Stimulated activated CD8-positive, alpha-beta memory T cell treated with anti-CD3 and anti-CD28 coated beads, Interleukin-2, amount 100 ng/mL, for 48 hours (primary cell): ENCODE measurements at regions not wholly inside any gene's neighbourhood (a gene's known extent, or its start where the extent isn't known, plus 50 kb on each side); places are given as distances from the start of the nearest gene placed in this dataset.
"Not testable (repeated sequence)": the region's sequence is repeated elsewhere in the genome, so short reads cannot be mapped to it uniquely, and the experiment has no call there.

Experiments
- DNase-seq, 2 donors: peaks; one replicate each; pipeline ENCODE4 v3.0.0-alpha.2; 2020; ENCODE audit warnings: low read depth in 2 of 2

DNA sequence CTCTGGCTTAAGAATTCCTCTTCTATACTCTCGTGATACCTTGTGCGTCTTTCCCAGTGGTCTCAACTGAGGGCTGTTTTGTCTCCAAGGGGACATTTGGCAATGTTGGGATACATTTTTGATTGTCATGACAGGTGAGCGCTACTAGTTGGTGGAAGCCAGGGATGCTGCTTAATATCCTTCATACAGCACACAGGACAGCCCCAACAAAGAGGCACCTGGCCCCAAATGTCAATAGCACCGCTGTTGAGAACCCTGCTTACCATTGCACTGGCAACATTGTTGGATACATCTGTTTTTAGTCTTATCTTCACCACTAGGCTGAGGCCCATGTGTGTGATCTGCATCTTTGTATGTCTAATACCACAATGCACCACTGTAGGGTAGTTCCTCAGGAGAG, 114.1 kb downstream of the C9orf152 start:
- no peak for DNase-seq

DNA sequence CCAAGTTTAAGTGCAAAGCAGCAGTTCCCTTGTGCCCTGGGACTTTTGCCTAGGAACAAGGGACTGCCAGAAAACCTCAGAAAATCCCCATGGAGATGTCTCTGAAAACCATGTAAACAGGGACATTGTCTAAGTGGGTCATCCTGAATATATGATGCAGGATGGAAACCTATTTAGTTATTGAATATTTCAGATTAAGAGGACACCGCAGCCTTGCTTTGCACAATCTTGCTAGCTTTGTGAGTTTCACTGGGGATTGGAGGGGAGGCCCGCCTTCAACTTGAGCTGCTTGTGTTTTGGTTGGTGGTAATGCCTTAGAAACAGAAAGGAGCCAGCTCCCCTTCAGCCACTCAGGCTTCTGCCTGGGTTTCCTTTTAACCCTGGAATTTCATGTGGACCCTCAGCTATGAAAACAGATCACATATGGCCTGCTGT, 112.8 kb downstream of the C9orf152 start:
- no peak for DNase-seq

DNA sequence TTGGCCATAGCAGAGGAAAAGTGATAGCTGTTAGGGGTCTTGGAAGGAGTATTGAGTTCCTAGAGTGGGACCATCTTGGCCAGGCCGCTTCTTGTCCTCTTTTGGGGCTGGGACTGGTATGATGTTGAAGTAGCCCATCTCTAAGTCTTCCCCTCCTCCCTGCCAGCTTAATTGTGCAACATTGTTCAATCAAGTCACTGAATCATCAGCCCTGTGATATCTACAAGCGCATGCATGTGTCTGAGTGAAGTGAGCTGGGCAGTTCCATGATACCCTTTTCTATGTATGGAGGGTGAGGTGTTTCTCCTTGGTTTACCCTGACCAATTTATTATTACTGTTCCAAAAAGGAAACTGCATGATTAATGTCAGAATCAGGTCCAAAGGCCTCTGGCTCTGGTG, 112.2 kb downstream of the C9orf152 start:
- DNase-seq: no peak

DNA sequence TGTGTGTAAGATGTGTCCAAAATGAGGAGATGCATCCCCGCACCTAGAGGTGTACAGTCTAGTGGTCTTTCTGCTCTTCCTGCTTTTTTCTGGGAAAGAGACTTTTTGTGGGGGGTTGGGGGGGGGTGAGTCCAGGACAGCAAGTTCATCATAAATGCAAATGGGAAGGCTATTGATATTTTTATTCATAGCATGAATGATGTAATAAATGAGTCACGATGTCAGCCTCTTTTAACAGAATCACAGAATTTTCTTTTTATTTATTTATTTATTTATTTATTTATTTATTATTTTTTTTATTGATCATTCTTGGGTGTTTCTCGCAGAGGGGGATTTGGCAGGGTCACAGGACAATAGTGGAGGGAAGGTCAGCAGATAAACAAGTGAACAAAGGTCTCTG, 111.3 kb downstream of the C9orf152 start:
- DNase-seq: not testable (repeated sequence)

DNA sequence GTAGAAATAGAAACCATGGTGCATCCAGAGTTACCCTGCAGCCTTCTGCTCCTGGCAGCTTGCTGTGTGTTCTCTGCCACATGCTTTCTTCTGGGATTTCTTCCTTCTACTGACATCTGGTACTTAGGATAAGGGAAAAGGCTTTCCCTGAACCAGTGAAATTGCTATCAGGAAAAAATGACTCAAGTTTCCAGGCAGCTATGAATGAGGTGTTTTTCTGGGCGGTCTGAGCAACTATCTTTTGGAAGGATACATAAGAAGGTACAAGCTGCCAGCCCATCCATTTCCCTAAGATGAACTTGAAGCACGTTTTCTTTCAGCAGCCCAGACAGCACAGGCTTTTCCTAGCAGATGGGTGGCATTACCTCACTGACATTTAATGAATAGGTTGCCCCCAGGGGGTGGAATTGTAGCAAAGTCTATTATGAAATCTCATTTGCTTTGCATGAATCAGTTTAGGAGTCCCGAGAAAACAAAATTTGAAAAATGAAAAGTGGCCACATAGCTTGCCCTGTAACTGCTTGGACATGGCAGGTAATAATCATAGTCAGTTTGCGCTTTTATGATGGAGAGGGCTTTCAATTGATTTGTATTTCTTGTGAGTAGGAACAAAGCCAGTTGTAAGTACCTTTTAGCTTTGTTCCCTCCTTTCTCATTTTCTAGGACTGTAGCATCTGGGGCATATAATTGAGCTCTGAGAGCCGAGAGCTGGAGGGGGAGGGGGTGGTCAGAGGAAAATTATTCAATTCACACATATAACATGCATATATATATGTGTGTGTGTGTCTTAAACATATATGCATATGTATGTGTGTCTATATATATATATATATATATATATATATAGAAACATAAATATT, 108.5 kb downstream of the C9orf152 start:
- no peak for DNase-seq

DNA sequence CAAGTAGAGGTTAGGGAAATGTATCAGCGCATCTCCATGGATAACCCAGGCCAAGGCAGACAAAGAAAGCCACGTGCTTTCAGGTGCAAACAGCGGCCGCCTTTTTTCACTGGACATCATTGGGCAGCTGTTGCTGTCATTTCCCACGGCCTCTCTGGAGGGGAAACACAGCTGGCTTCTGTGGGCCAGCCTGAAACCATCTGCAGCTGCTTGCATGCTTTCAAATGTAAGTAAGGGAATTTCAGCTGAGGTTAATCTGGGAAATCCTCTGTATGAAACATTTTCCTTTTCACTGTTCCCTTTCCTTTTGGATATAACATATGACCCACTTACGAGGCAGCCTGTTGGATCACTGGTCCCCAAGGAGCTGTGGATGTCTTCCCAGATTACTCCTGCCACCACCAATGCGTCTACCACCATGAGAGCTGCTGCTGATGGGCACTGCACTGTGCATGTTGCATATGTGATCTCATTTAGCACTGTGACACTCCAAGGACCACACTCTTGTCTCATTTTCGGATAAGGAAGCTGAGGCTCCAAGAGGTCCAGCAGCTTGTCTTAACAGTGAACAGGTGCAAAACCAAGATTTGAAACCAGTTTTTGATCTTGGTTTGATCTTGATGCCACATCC, 106.3 kb downstream of the C9orf152 start:
- no peak for DNase-seq

DNA sequence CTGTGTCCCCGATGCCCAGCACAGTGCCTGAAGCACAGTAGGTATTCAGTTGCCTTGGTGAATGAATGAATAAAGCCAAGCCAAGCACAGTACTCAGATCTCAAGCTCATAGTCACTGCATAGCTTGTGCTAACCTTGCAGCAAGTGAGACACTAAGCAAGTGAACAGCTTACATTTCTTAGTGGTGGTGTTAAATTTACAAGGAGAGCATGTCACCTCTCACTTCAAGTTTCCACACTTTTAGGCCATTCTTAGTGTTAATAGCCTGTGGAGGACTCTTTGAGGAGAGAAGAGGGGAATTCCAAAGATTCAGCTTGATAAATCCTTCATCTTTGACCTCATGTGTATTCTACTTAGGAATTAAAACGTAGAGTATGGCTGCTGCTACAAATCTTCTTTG, 104.7 kb downstream of the C9orf152 start:
- DNase-seq: no peak

DNA sequence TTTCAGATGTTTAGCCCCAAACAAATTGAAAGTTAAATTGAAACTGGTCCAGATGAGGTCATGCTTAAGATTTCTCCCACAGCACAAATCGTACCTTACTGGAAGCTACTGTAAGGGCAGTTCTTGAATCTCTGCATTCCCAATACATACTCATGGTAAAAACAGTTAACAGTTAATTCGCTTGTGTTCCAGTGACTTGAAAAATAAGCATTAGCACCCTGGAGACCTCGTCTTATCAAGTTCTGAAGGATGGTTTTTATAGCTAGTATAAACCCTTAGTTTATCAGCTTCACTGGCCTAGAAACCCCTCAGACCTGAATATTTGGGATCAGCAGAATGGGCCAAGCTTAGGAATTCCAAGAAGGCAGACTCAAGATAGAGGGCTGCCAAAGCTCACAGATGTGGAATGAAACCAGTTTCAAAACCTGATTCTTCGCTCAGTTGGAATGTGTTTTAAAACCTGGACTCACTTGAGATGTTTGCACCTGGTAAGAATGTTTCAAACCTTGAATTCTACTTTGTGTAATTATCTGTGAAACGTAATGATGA, 103.6 kb downstream of the C9orf152 start:
- DNase-seq: no peak

DNA sequence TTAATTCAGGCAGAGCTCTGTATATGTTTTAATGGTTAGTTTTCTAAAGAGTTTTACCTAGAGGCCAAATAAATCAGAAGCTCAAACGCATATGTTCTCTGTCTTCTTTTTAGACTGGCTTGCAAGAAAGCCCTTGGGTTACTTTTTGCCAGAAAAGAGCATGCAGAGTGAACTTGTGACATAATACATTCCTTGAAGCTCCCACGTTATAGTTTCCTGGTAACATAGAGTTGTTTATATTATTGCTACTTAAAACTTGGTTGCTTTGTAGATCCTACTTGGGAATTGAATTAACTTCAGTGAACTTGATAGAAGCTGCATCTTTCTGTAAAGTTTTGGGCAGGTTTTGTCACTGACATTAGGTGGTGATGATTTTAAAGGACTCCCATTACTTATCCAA, 102.9 kb downstream of the C9orf152 start:
- DNase-seq: no peak

DNA sequence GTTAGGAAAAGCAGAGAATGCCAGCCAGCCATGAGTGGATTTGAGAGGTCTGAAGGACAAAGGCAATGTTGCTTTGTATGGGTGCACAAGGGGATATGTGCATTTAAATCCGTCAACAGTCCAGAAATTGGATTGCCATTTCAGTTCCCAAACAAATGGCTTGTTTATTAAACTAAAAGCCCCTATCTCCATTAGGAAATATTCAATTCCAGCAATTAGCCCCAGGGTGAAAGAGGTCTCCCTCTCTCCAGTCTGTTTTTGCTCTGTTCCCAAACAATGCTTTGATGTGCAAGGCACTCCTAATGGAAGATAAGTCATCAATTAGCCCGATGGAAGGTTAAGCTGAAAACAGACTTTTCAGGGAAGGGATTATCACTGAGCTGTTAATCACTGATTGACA, 101.3 kb downstream of the C9orf152 start:
- DNase-seq: no peak

DNA sequence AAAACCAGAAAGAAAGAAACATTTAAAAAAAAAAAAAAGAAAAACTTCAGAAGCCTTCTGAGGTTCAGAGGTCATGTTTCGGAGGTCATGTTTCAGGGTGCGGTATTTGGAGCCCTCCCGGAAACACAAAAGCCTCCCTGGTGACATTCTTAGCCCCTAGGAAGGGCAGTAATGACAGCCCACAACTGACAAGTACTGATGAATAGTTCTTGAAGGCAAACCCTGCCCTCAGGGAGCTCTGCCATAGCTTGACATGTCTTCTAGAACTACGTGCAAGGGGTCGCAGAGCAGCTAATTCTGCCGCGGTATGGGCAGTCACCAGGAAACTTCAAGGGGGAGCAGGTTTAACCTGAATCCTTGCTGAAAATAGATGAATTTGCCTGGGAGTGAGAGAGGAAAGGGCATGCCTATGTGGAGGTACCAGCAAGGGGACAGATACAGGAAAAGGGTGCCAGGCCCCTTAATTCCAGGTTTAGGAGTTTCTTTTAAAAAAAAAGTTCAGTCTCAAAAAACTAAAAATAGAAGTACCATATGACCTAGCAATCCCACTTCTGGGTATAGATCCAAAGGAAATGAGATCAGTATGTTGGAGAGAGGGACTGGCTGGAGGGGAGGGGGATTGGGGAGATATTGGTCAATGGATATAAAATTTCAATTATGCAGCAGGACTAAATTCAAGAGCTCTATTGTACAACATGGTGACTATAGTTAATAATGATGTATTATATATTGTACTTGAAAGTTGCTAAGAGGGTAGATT, 98.4 kb downstream of the C9orf152 start:
- no peak for DNase-seq

DNA sequence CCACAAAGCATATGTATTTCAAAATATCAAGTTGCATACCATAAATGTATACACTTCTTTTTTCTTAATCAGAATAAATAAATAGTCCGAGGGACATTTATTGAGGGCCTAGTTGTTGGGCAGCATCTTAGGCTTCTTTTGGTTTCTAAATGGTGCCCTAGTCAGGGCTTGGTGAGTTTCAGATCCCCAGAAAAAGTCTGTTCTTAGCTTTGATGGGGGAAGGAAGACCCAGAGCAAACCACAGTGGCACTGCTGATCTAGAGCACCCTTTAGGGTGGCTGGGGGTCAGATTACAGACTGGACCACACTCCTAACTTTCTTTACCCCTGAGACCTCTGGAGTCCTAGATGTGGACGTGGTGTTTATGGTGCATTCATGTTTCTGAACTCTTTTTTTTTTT, 97.8 kb downstream of the C9orf152 start:
- no peak for DNase-seq

DNA sequence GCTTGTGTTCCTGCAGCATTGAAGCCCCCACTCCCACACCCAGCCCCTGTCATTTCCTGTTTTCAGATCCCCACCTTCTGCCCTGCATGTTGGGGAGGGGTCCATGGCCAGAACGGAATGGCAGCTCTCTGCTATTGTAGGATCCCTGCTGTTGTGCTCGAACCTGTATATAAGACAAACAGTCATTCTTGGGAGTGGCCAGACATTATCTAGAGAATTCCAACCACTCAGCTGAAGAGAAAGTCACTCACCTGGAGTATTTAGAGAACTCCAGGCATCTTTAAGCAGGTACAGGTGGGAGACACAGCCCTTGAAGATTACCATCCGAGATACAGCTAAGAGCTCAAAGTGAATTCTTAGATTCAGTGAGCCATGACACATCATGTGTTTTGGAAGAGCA, 96.1 kb downstream of the C9orf152 start:
- DNase-seq: no peak

DNA sequence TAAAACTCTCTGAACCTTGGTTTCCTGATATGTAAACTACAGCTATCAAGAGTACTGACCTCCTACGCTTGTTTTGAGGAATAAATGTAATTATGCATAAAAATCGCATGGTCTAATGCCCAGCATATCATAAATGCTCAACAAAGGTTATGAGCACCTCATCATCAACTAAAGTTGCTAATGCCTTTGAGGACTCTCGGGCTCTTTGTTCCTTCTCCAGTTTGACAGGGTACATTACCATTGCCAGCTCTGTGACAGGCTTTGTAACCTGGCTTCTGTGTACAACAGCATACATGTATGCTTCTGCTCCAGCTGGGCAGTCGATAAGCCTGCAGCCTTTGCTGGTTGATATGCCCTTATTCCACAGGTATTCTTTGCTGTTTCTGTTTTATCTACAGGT, 95.2 kb downstream of the C9orf152 start:
- no peak for DNase-seq

DNA sequence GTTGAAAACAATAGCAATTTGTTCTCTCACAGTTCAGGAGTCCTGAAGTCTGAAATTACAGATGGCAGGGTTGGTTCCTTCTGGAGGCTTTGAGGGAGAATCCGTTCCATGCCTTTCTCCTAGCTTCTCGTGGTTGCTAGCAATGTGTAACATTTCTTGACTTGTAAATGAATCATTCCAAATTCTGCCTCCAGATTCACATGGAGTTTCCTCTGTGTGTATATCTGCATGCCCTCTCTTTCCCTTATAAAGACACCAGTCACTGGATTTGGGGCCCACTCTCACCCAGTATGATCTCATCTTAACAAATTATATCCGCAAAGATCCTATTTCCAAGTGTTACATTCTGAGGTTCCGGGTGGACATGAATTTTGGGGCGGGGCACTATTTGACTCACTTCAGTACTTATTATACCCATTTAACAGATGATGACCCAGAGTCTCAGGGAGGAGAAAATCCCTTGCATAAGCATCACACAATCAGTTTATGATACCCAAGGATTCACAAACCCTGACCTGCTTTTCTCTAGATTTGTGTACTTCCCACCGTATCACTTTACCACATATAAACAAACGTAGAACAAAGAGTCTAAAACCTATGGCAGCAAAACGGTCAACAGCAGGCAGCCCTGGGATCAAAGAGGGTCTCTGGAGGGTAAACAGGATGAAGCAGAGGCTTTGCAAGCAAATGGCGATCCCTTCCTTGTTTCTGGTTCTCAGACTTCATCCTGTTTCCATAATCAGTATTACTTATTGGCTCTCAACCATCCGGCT, 93.7 kb downstream of the C9orf152 start:
- no peak for DNase-seq

DNA sequence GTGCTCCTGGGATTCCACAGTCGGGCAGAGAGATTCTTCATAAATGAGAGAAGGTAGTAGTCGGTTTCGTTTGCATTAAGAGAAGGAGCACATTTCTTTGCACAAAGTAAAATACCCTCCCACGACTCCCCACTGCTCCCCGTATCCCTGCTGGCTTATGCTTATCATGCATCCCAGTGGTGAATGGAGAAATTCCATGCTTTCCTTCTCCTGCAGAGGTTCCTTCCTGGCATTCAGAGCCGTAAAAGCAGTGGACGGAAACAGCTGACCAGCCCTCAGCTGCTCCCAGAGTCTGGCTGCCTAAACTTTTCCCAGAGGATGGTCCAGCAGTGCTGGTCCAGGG, 93.1 kb downstream of the C9orf152 start:
- no peak for DNase-seq

DNA sequence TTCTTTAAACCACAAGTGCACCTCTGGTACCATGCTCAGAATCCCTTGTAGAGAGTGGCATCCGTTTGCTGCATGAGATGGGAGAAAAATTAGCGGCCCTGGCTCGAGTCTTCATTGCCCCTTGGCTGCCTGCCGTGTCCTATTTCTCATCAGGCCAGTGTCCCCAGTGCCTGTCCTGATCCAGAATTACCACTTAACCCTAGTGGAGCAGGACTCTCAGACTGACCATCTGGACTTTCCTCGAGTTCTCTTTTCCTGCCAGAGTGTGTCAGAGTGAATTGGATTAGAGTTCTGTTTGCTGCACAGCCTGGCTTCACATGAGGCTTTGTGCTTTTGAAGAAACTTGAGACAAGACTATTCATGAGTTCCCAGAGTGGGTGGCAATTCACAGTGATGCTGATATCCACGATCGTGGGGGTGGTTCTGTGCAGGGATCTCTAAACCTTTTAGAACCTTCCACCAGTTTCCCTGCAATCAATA, 92.6 kb downstream of the C9orf152 start:
- DNase-seq: no peak

DNA sequence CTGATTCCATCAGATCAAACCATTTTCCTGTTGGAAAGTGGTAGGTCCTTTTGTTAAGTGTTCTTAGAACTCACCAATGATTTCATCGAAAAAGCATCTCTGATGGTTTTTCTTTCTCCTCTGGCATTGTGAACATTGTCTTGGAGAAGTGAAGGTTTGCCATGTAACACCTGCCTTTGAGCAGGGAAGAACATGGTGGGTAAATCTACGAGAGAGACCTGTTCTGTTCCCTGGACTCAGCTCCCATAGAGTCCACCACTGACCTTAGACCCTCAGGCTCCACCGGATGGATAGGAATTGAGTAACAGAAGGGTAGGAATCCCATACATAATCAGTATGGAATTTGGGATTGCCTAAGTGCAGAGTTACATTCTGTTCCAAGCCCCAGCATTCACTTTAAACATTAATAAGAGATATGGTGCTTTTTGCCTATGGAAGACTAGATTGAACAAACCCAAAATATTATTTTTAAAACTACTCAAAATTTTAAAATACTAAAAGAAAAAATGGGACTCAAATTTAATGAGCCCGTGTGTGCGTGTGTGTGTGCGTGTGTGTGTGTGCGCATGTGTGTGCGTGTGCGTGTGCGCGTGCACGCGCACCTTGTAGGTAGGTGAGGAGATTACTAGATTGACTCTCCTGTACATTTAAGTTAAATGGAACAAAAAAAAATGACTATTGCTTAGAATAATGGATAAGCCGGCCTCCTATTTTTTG, 92.0 kb downstream of the C9orf152 start:
- no peak for DNase-seq

DNA sequence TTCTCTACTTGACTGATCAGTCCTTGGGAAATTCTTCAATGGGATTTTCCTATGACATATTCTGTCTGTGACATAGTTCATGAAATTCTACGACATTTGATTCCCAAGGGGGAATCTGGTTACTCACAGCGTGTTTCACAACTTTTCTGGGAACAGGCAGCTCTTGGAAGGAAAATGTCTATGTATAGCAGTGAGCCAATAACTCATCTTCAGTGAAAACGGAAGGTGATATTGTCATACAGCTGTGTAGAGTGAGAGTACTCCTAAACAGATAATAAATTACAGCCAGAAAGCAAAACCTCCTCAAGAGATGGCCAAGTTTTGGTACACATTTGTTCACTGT, 91.4 kb downstream of the C9orf152 start:
- no peak for DNase-seq

DNA sequence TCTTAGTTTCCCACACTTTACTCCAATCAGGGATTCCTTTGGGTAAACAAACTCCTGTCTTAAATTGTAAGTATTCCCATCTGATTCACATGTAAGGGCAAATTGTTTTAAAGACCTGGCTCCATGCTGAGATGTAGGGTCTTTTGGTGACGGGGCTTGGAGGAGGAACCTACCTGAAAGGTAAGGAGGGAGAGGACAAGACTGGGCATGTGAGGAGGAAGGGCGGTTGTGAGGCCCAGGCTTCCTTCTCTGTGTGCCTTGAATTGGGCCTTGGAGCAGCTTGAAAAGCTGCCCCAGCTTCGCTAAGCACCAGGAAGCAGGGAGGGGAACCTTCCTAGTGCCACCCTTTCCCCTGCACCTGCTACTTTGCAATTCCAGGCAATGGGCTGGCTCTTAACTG, 86.8 kb downstream of the C9orf152 start:
- no peak for DNase-seq
